ENCODE measurements at regions not wholly inside any gene's neighbourhood (a gene's known extent, or its start where the extent isn't known, plus 50 kb on each side); places are given as distances from the start of the nearest gene placed in this dataset.

DNA sequence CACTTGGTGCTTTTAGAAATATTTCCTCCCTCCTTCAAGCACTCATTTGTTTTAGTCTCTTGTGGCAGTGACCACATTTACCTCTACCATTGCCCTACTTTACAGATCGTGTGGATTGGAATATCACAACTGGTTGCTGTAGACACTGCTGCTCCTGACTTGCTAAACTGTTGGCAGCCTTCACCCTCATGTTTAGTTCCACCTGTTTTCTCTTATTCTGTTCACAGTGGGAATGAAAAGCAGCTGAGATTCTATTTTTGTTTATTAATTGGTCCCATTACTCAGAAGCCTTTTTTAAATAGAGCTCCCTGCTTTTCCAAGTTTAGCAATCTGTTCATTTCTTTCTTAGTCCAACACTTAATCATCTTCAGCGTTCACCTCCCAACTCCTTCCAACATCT lies 308.9 kb downstream of the RWDD3 start:
- no peak overlapping the region for H2AFZ ChIP-seq (ENCODE audit: low read length)
- no peak overlapping the region for H3K27ac ChIP-seq (ENCODE audit: low read length)
- H3K4me1 ChIP-seq (ENCODE audit: low read length): no peaks in the 10 kb centered on the region
- no peaks in the 10 kb centered on the region for H4K20me1 ChIP-seq (ENCODE audit: insufficient read depth, low read depth, low read length)
- no peaks in the 10 kb centered on the region for H3K36me3 ChIP-seq (ENCODE audit: insufficient read depth, low read length)
- H3K4me2 ChIP-seq (ENCODE audit: low read depth, low read length, poor library complexity, severe bottlenecking): no peak overlapping the region
- DNase-seq: no peak
- H3K9me3 ChIP-seq (ENCODE audit: low read length): peaks cover 5% of the 10 kb centered on the region; the same call in 1 of the 2 replicates
- no peak overlapping the region for H3K9ac ChIP-seq (ENCODE audit: low read length)
- H3K79me2 ChIP-seq (ENCODE audit: low read length): no peaks in the 10 kb centered on the region
- H3K9me2 ChIP-seq (replicated peaks; ENCODE audit: insufficient read depth, low read length): no peaks in the 10 kb centered on the region
- H3K27me3 ChIP-seq (ENCODE audit: low read length): no peaks in the 10 kb centered on the region; the same call in 1 of the 2 replicates
- no peak overlapping the region for H3K4me3 ChIP-seq (ENCODE audit: low read length)

GRCh38 chr1:95547005-95547404 lies 313.0 kb downstream of the RWDD3 start:
- H3K9ac ChIP-seq (ENCODE audit: low read length): no peak overlapping the region
- no peaks in the 10 kb centered on the region; the same call in 1 of the 2 replicates for H3K27me3 ChIP-seq (ENCODE audit: low read length)
- no peaks in the 10 kb centered on the region for H3K9me2 ChIP-seq (replicated peaks; ENCODE audit: insufficient read depth, low read length)
- no peak overlapping the region for H3K4me2 ChIP-seq (ENCODE audit: low read depth, low read length, poor library complexity, severe bottlenecking)
- H3K36me3 ChIP-seq (ENCODE audit: insufficient read depth, low read length): no peaks in the 10 kb centered on the region
- no peaks in the 10 kb centered on the region for H4K20me1 ChIP-seq (ENCODE audit: insufficient read depth, low read depth, low read length)
- H3K4me3 ChIP-seq (ENCODE audit: low read length): no peak overlapping the region
- H3K79me2 ChIP-seq (ENCODE audit: low read length): no peaks in the 10 kb centered on the region
- H2AFZ ChIP-seq (ENCODE audit: low read length): no peak overlapping the region
- no peak for DNase-seq
- no peak overlapping the region for H3K27ac ChIP-seq (ENCODE audit: low read length)
- no peaks in the 10 kb centered on the region for H3K4me1 ChIP-seq (ENCODE audit: low read length)
- H3K9me3 ChIP-seq (ENCODE audit: low read length): no peaks in the 10 kb centered on the region

DNA sequence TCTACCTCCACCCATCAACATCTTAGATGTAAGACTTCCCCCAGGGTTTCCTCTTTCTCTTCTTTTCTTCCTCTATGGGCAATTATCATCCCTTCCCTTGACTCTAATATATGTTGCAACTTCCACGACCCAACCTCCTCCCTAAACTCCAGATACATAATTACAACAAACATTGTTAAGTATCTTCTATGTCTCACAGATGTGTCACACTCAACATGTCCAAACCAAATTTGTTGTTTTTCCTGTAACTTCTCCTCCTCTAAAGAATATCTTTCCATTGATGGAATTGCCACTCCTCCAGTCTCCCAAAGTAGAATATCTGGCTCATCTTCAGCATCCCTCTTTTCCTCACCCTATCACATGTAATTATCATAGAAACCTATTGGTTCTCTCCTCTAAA lies 314.2 kb downstream of the RWDD3 start:
- Histone ChIP-seq H4K20me1 (ENCODE audit: insufficient read depth, low read depth, low read length) (no peaks in the 10 kb centered on the region), H3K4me3 (ENCODE audit: low read length) (no peak overlapping the region), H3K9ac (ENCODE audit: low read length) (no peak overlapping the region), H2AFZ (ENCODE audit: low read length) (no peak overlapping the region), H3K9me2 (replicated peaks; ENCODE audit: insufficient read depth, low read length) (no peaks in the 10 kb centered on the region), H3K4me1 (ENCODE audit: low read length) (no peaks in the 10 kb centered on the region), H3K27me3 (ENCODE audit: low read length) (no peaks in the 10 kb centered on the region), H3K36me3 (ENCODE audit: insufficient read depth, low read length) (no peaks in the 10 kb centered on the region), H3K27ac (ENCODE audit: low read length) (no peak overlapping the region), H3K9me3 (ENCODE audit: low read length) (no peaks in the 10 kb centered on the region), H3K79me2 (ENCODE audit: low read length) (no peaks in the 10 kb centered on the region), H3K4me2 (ENCODE audit: low read depth, low read length, poor library complexity, severe bottlenecking) (no peak overlapping the region)
- no peak for DNase-seq

GRCh38 chr1:95551201-95551600 lies 317.2 kb downstream of the RWDD3 start:
- Histone ChIP-seq H3K27ac (ENCODE audit: low read length) (no peak overlapping the region), H3K4me2 (ENCODE audit: low read depth, low read length, poor library complexity, severe bottlenecking) (no peak overlapping the region), H3K79me2 (ENCODE audit: low read length) (no peaks in the 10 kb centered on the region)

GRCh38 chr1:95553595-95553994 lies 319.6 kb downstream of the RWDD3 start:
- Histone ChIP-seq H3K9me3 (ENCODE audit: low read length) (no peaks in the 10 kb centered on the region), H3K79me2 (ENCODE audit: low read length) (no peaks in the 10 kb centered on the region), H3K9me2 (replicated peaks; ENCODE audit: insufficient read depth, low read length) (no peaks in the 10 kb centered on the region), H3K4me1 (ENCODE audit: low read length) (no peaks in the 10 kb centered on the region), H4K20me1 (ENCODE audit: insufficient read depth, low read depth, low read length) (no peaks in the 10 kb centered on the region), H3K27ac (ENCODE audit: low read length) (no peak overlapping the region), H3K36me3 (ENCODE audit: insufficient read depth, low read length) (no peaks in the 10 kb centered on the region), H3K9ac (ENCODE audit: low read length) (no peak overlapping the region), H3K27me3 (ENCODE audit: low read length) (no peaks in the 10 kb centered on the region), H3K4me3 (ENCODE audit: low read length) (no peak overlapping the region), H3K4me2 (ENCODE audit: low read depth, low read length, poor library complexity, severe bottlenecking) (no peak overlapping the region), H2AFZ (ENCODE audit: low read length) (no peak overlapping the region)
- DNase-seq: no peak

More at GRCh38 chr1:95551201-95551600, 317.2 kb downstream of the RWDD3 start:
- no peaks in the 10 kb centered on the region for H3K36me3 ChIP-seq (ENCODE audit: insufficient read depth, low read length)
- H3K4me3 ChIP-seq (ENCODE audit: low read length): no peak overlapping the region
- H3K9me3 ChIP-seq (ENCODE audit: low read length): no peaks in the 10 kb centered on the region
- no peak overlapping the region for H3K9ac ChIP-seq (ENCODE audit: low read length)
- no peaks in the 10 kb centered on the region for H3K4me1 ChIP-seq (ENCODE audit: low read length)
- no peak overlapping the region for H2AFZ ChIP-seq (ENCODE audit: low read length)
- no peaks in the 10 kb centered on the region for H4K20me1 ChIP-seq (ENCODE audit: insufficient read depth, low read depth, low read length)
- no peaks in the 10 kb centered on the region for H3K9me2 ChIP-seq (replicated peaks; ENCODE audit: insufficient read depth, low read length)
- no peaks in the 10 kb centered on the region for H3K27me3 ChIP-seq (ENCODE audit: low read length)
- no peak for DNase-seq

- H2AFZ ChIP-seq (ENCODE audit: low read length): no peak overlapping the region
- no peaks in the 10 kb centered on the region for H3K4me1 ChIP-seq (ENCODE audit: low read length)
- no peak overlapping the region for H3K27ac ChIP-seq (ENCODE audit: low read length)
- no peaks in the 10 kb centered on the region for H3K9me2 ChIP-seq (replicated peaks; ENCODE audit: insufficient read depth, low read length)
- no peaks in the 10 kb centered on the region for H3K36me3 ChIP-seq (ENCODE audit: insufficient read depth, low read length)
- no peak overlapping the region for H3K4me3 ChIP-seq (ENCODE audit: low read length)
- H3K79me2 ChIP-seq (ENCODE audit: low read length): no peaks in the 10 kb centered on the region
- H3K4me2 ChIP-seq (ENCODE audit: low read depth, low read length, poor library complexity, severe bottlenecking): no peak overlapping the region
- H4K20me1 ChIP-seq (ENCODE audit: insufficient read depth, low read depth, low read length): no peaks in the 10 kb centered on the region
- no peak overlapping the region for H3K9ac ChIP-seq (ENCODE audit: low read length)
- DNase-seq: no peak
- no peaks in the 10 kb centered on the region for H3K27me3 ChIP-seq (ENCODE audit: low read length)
- H3K9me3 ChIP-seq (ENCODE audit: low read length): peaks cover 4% of the 10 kb centered on the region; the same call in 1 of the 2 replicates
Observed at GRCh38 chr1:95554408-95554807, 320.4 kb downstream of the RWDD3 start.

- no peaks in the 10 kb centered on the region for H3K36me3 ChIP-seq (ENCODE audit: insufficient read depth, low read length)
Observed at GRCh38 chr1:95558791-95559190, 324.8 kb downstream of the RWDD3 start.

DNA sequence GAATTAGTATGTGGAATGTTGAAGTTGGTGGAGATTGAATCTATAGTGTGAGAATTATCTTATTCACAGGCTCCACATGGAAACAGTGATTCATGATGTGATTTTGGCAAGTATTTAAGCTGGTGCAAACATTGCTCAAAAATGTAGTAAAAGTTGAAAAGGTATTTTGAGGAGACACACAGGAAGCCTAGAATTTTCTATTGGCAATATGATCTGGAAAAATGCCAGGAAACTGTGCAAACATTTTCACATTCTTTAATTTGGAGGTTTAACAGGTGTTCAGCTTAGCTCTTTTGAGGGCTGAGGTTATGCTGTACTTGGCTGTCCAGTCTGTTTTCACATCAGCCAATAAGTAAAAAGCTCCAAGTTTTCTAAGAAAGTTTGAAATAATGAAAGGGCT lies 327.3 kb downstream of the RWDD3 start:
- no peak overlapping the region for H3K27ac ChIP-seq (ENCODE audit: low read length)
- peaks cover 4% of the 10 kb centered on the region; the same call in 1 of the 2 replicates for H3K9me3 ChIP-seq (ENCODE audit: low read length)
- no peak for DNase-seq
- no peaks in the 10 kb centered on the region for H3K36me3 ChIP-seq (ENCODE audit: insufficient read depth, low read length)
- no peaks in the 10 kb centered on the region for H3K79me2 ChIP-seq (ENCODE audit: low read length)
- H3K9me2 ChIP-seq (replicated peaks; ENCODE audit: insufficient read depth, low read length): peaks cover 7% of the 10 kb centered on the region; the same call in 1 of the 2 replicates
- H3K4me1 ChIP-seq (ENCODE audit: low read length): no peaks in the 10 kb centered on the region
- no peak overlapping the region for H3K4me2 ChIP-seq (ENCODE audit: low read depth, low read length, poor library complexity, severe bottlenecking)
- 0 out of 2 replicates have a peak, but pooled peaks cover 2% of the 10 kb centered on the region for H3K27me3 ChIP-seq (ENCODE audit: low read length)
- no peak overlapping the region for H3K9ac ChIP-seq (ENCODE audit: low read length)
- no peak overlapping the region for H3K4me3 ChIP-seq (ENCODE audit: low read length)
- no peaks in the 10 kb centered on the region for H4K20me1 ChIP-seq (ENCODE audit: insufficient read depth, low read depth, low read length)
- H2AFZ ChIP-seq (ENCODE audit: low read length): no peak overlapping the region

More at GRCh38 chr1:95558791-95559190, 324.8 kb downstream of the RWDD3 start:
- Histone ChIP-seq H2AFZ (ENCODE audit: low read length) (no peak overlapping the region), H3K27me3 (ENCODE audit: low read length) (no peaks in the 10 kb centered on the region), H3K4me1 (ENCODE audit: low read length) (no peaks in the 10 kb centered on the region), H3K9ac (ENCODE audit: low read length) (no peak overlapping the region), H3K4me2 (ENCODE audit: low read depth, low read length, poor library complexity, severe bottlenecking) (no peak overlapping the region), H3K27ac (ENCODE audit: low read length) (no peak overlapping the region), H3K9me2 (replicated peaks; ENCODE audit: insufficient read depth, low read length) (peaks cover 7% of the 10 kb centered on the region; the same call in 1 of the 2 replicates), H3K9me3 (ENCODE audit: low read length) (peaks cover 4% of the 10 kb centered on the region; the same call in 1 of the 2 replicates), H3K79me2 (ENCODE audit: low read length) (no peaks in the 10 kb centered on the region), H3K4me3 (ENCODE audit: low read length) (no peak overlapping the region), H4K20me1 (ENCODE audit: insufficient read depth, low read depth, low read length) (no peaks in the 10 kb centered on the region)
- DNase-seq: no peak
